Trophoblast cell (in vitro differentiated cells and primary cell): ENCODE measurements at regions not wholly inside any gene's neighbourhood (a gene's known extent, or its start where the extent isn't known, plus 50 kb on each side); places are given as distances from the start of the nearest gene placed in this dataset.

Experiments
- DNase-seq, 2 donors: peaks; one replicate each; pipeline ENCODE4 v3.0.0-alpha.2; 2016
- H2AFZ ChIP-seq: 2 replicates; pipeline ENCODE4 v1.6.1; 2013; ENCODE audit warnings: low read length, moderate library complexity, mild to moderate bottlenecking; ENCODE audit not compliant: insufficient read depth, poor library complexity
- H2AK5ac ChIP-seq: 2 replicates; pipeline ENCODE4 v1.6.1; 2013; ENCODE audit warnings: mild to moderate bottlenecking, low read length
- H2BK120ac ChIP-seq: 2 replicates; pipeline ENCODE4 v1.6.1; 2013; ENCODE audit warnings: low read length, mild to moderate bottlenecking, moderate library complexity; ENCODE audit not compliant: insufficient read depth, poor library complexity
- H2BK12ac ChIP-seq: 2 replicates; pipeline ENCODE4 v1.6.1; 2013; ENCODE audit warnings: mild to moderate bottlenecking, low read length, moderate library complexity
- H2BK5ac ChIP-seq: 2 replicates; pipeline ENCODE4 v1.6.1; 2013; ENCODE audit warnings: low read length, low read depth, moderate library complexity, mild to moderate bottlenecking; ENCODE audit not compliant: poor library complexity
- H3K14ac ChIP-seq: 2 replicates; pipeline ENCODE4 v1.6.1; 2013; ENCODE audit warnings: mild to moderate bottlenecking, low read length
- H3K18ac ChIP-seq: 2 replicates; pipeline ENCODE4 v1.6.1; 2013; ENCODE audit warnings: mild to moderate bottlenecking, low read length
- H3K23ac ChIP-seq: 2 replicates; pipeline ENCODE4 v1.6.1; 2013; ENCODE audit warnings: low read length
- H3K27ac ChIP-seq: 2 replicates; pipeline ENCODE4 v1.5.1; 2013; ENCODE audit warnings: low read depth, mild to moderate bottlenecking, inconsistent platforms, low read length, moderate library complexity
- H3K27me3 ChIP-seq: 2 replicates; pipeline ENCODE4 v1.6.1; 2013; ENCODE audit warnings: inconsistent platforms, mild to moderate bottlenecking, low read length, moderate library complexity; ENCODE audit not compliant: insufficient read depth
- H3K36me3 ChIP-seq, 2 experiments: 1 replicate in 1 of 2; 2 replicates in 1 of 2; pipeline ENCODE4 v1.6.1; 2013; ENCODE audit warnings: low read length in 2 of 2, mild to moderate bottlenecking in 2 of 2, moderate library complexity in 1 of 2; ENCODE audit not compliant: insufficient read depth in 2 of 2, control insufficient read depth in 1 of 2
- H3K4ac ChIP-seq: 2 replicates; pipeline ENCODE4 v1.6.1; 2013; ENCODE audit warnings: low read depth, mild to moderate bottlenecking, low read length, moderate library complexity
- H3K4me1 ChIP-seq, 2 experiments: 1 replicate in 1 of 2; 2 replicates in 1 of 2; pipeline ENCODE4 v1.6.1; 2013; ENCODE audit warnings: low read length in 2 of 2, mild to moderate bottlenecking in 2 of 2, moderate library complexity in 1 of 2; ENCODE audit not compliant: insufficient read depth in 2 of 2, control insufficient read depth in 1 of 2
- H3K4me2 ChIP-seq: 2 replicates; pipeline ENCODE4 v1.6.1; 2013; ENCODE audit warnings: inconsistent platforms, mild to moderate bottlenecking, low read length, moderate library complexity
- H3K4me3 ChIP-seq: 2 replicates; pipeline ENCODE4 v1.5.1; 2013; ENCODE audit warnings: mild to moderate bottlenecking, low read depth, low read length, inconsistent platforms
- H3K79me1 ChIP-seq: one replicate; pipeline ENCODE4 v1.6.1; 2013; ENCODE audit warnings: low read length
- H3K79me2 ChIP-seq: 2 replicates; pipeline ENCODE4 v1.6.1; 2013; ENCODE audit warnings: low read length, mild to moderate bottlenecking; ENCODE audit not compliant: control insufficient read depth, insufficient read depth, poor library complexity
- H3K9ac ChIP-seq: 2 replicates; pipeline ENCODE4 v1.6.1; 2013; ENCODE audit warnings: mild to moderate bottlenecking, low read length
- H3K9me3 ChIP-seq: 2 replicates; pipeline ENCODE4 v1.6.1; 2013; ENCODE audit warnings: low read depth, mild to moderate bottlenecking, control low read depth, inconsistent platforms, low read length; ENCODE audit not compliant: insufficient read depth
- H4K12ac ChIP-seq: 2 replicates; pipeline ENCODE4 v1.6.1; 2013; ENCODE audit warnings: low read depth, mild to moderate bottlenecking, low read length, moderate library complexity
- H4K8ac ChIP-seq: 2 replicates; pipeline ENCODE4 v1.6.1; 2013; ENCODE audit warnings: low read depth, mild to moderate bottlenecking, low read length, moderate library complexity
- H4K91ac ChIP-seq: one replicate; pipeline ENCODE4 v1.6.1; 2013; ENCODE audit warnings: low read depth, mild to moderate bottlenecking, low read length, moderate library complexity
- WGBS: extraction: QIAGEN DNeasy Blood & Tissue Kit; methylation state at CpG from one replicate; pipeline ENCODE4 v1.1.7; 2013; ENCODE audit warnings: missing lambda C conversion rate; ENCODE audit not compliant: insufficient read length, insufficient coverage; ENCODE audit errors: extremely low coverage; 5-methylcytosine and 5-hydroxymethylcytosine counted together

DNA sequence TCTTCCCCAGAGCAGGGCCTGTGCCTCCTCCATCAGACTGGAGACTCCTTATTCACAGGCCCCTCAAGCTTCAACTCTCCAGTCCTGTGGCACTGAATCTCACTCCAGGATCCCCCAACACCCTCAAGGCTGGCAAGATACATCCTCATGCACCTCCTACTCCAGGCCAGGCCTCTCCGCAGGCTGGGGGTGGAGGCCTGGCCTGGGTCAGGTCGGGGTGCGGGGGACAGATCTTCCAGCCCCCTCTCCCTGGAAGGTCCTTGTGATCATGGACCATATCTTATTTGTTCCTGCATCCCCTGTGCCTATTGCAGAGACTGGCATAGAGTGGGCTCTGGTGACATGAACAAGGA lies 147.3 kb downstream of the SMAD6 start:
- Histone ChIP-seq H2BK120ac (peak overlapping the region; percentile 81), H2AK5ac (peak overlapping the region; percentile 63), H4K12ac (no peak overlapping the region), H3K18ac (peak overlapping the region; percentile 90), H3K79me2 (peaks cover 8% of the 10 kb centered on the region), H2AFZ (peak overlapping the region; percentile 13), H3K4me2 (no peak overlapping the region), H3K27ac (peak overlapping the region; percentile 91), H3K14ac (peak overlapping the region; percentile 34), H3K4me1 (peaks cover 32 to 60% of the 10 kb centered on the region in 2 experiments), H3K4me3 (no peak overlapping the region), H3K9ac (no peak overlapping the region), H3K23ac (no peak overlapping the region), H3K79me1 (peaks cover 62% of the 10 kb centered on the region), H3K9me3 (no peaks in the 10 kb centered on the region), H4K91ac (peak overlapping the region; percentile 100), H3K4ac (peak overlapping the region; percentile 8), H3K36me3 (no peaks in the 10 kb centered on the region), H2BK12ac (peak overlapping the region; percentile 92), H2BK5ac (peak overlapping the region; percentile 90), H3K27me3 (no peaks in the 10 kb centered on the region), H4K8ac (peak overlapping the region; percentile 52)
- no CpG with 5 or more reads among the region's 3 CpGs for WGBS
- DNase-seq = no peak

DNA sequence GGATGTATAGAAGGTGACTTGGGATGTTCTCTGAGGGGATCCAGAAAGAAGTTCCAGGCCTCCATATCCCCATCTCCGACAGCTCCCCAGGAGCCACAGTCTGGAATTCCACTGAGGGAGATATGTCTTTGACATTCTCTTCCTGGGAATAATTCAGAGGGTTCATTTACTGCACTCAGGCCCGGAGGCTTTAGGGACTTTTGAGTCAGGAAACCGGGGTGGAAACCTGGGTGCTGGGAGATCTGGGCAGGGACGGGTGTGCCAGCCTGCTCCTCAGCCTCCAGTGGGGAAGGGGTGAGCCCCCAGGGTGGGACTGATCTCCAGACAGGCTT lies 147.7 kb downstream of the SMAD6 start:
- Histone ChIP-seq H3K36me3 (no peaks in the 10 kb centered on the region), H4K91ac (peak overlapping the region; percentile 100), H3K79me2 (peaks cover 8% of the 10 kb centered on the region), H3K4me1 (peaks cover 30 to 60% of the 10 kb centered on the region in 2 experiments), H3K9me3 (no peaks in the 10 kb centered on the region), H3K79me1 (peaks cover 58% of the 10 kb centered on the region), H3K4me3 (no peak overlapping the region), H3K9ac (no peak overlapping the region), H3K18ac (peak overlapping the region; percentile 90), H4K8ac (peak overlapping the region; percentile 52), H2BK120ac (peak overlapping the region; percentile 98), H3K4ac (no peak overlapping the region), H2AFZ (peak overlapping the region; percentile 69), H4K12ac (no peak overlapping the region), H3K14ac (peak overlapping the region; percentile 93), H2BK12ac (peak overlapping the region; percentile 92), H3K23ac (no peak overlapping the region), H3K27ac (peak overlapping the region; percentile 91), H2BK5ac (peak overlapping the region; percentile 90), H2AK5ac (no peak overlapping the region), H3K27me3 (no peaks in the 10 kb centered on the region), H3K4me2 (no peak overlapping the region)
- DNase-seq = no peak
- no CpG with 5 or more reads among the region's 4 CpGs for WGBS

DNA sequence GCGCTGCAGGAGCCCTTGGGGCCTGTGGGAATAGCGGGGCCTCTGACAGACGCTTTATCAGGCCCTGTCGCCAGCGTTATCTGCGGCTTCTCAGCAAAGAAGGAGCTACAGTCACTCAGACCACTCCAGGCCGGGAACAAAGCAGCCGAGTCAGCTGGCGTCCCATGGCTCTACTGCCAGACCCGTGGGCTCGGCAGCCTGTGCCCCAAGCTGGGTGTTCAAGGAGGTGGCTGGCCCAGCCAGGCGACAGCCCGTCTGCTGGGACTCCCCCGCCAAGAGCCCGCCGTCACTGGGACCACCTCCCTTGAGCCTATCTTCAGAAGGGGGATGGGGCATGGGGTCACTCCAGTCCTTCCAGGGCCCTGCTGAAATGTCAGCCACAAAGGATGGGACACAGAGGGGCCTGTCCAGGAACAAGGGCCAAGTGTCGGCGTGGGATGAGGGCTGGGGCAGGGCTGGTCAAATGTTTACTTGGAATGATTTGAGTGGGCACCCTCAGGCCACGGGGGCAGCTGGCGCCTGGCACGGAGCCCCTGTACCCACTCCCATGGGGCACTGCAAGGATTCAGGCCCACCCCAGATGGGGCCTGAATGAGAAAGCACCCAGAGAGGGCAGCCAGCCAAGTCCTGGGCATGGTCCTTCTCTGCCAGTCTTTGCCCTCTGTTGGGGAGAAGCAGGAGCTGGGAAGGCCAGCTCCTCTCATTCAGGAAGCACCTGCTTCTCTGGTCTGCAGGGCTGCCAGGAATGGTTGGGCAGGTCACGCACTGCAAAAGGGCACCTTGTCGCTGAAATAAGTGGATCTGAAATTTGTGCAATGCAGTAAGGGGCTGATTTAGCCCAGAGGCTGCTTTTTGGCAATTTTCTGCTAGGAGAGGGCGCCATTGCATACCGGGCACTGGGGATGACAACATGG lies 148.3 kb downstream of the SMAD6 start:
- peaks cover 8% of the 10 kb centered on the region for H3K79me2 ChIP-seq
- H4K12ac ChIP-seq = peak overlapping the region; percentile 69
- no peak overlapping the region for H3K23ac ChIP-seq
- peak overlapping the region; percentile 100 for H4K91ac ChIP-seq
- peaks cover 54% of the 10 kb centered on the region for H3K79me1 ChIP-seq
- peak overlapping the region; percentile 90 for H2BK5ac ChIP-seq
- H3K4ac ChIP-seq = peak overlapping the region; percentile 77
- peak overlapping the region; percentile 93 for H3K14ac ChIP-seq
- peak overlapping the region; percentile 98 for H2BK120ac ChIP-seq
- no peaks in the 10 kb centered on the region for H3K27me3 ChIP-seq
- no peak for DNase-seq
- no peaks in the 10 kb centered on the region for H3K9me3 ChIP-seq
- peak overlapping the region; percentile 98 for H2BK12ac ChIP-seq
- peak overlapping the region; percentile 88 for H4K8ac ChIP-seq
- no peak overlapping the region for H3K4me3 ChIP-seq
- H3K9ac ChIP-seq = no peak overlapping the region
- H3K36me3 ChIP-seq = no peaks in the 10 kb centered on the region
- H3K4me1 ChIP-seq = peaks cover 29 to 57% of the 10 kb centered on the region in 2 experiments
- no CpG with 5 or more reads among the region's 25 CpGs for WGBS
- H2AK5ac ChIP-seq = peak overlapping the region; percentile 90
- peak overlapping the region; percentile 90 for H3K18ac ChIP-seq
- H3K27ac ChIP-seq = peak overlapping the region; percentile 91
- H2AFZ ChIP-seq = peak overlapping the region; percentile 69
- H3K4me2 ChIP-seq = no peak overlapping the region

DNA sequence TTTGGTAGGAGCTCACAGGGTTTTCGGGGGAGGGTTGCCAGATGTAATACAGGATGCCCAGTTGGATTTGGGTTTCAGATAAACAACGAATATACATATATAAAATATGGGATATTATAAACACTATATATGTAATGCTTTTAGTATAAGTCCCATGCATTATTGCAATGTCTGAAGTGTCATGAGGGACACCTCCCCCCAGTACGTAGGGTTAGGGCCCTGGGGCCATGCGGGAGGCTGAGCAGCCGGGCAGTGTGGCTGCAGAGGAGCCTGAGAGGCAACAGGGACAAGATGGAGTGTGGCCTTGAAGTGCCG lies 148.9 kb downstream of the SMAD6 start:
- peak overlapping the region; percentile 90 for H2BK5ac ChIP-seq
- H2BK12ac ChIP-seq = peak overlapping the region; percentile 98
- H3K9ac ChIP-seq = no peak overlapping the region
- no peak overlapping the region for H4K12ac ChIP-seq
- H3K27ac ChIP-seq = peak overlapping the region; percentile 91
- peak overlapping the region; percentile 98 for H2BK120ac ChIP-seq
- peaks cover 51% of the 10 kb centered on the region for H3K79me1 ChIP-seq
- peak overlapping the region; percentile 93 for H3K14ac ChIP-seq
- no peaks in the 10 kb centered on the region for H3K36me3 ChIP-seq
- no peak overlapping the region for H3K23ac ChIP-seq
- H3K79me2 ChIP-seq = peaks cover 8% of the 10 kb centered on the region
- no CpG with 5 or more reads among the region's 6 CpGs for whole genome bisulfite sequencing
- no peak for DNase-seq
- H3K18ac ChIP-seq = peak overlapping the region; percentile 90
- no peaks in the 10 kb centered on the region for H3K9me3 ChIP-seq
- no peaks in the 10 kb centered on the region for H3K27me3 ChIP-seq
- H2AK5ac ChIP-seq = no peak overlapping the region
- peak overlapping the region; percentile 100 for H4K91ac ChIP-seq
- no peak overlapping the region for H2AFZ ChIP-seq
- peak overlapping the region; percentile 77 for H3K4ac ChIP-seq
- no peak overlapping the region for H3K4me3 ChIP-seq
- peaks cover 29 to 51% of the 10 kb centered on the region in 2 experiments for H3K4me1 ChIP-seq
- no peak overlapping the region for H4K8ac ChIP-seq
- no peak overlapping the region for H3K4me2 ChIP-seq
